ENCODE measurements at regions not wholly inside any gene's neighbourhood (a gene's known extent, or its start where the extent isn't known, plus 50 kb on each side); places are given as distances from the start of the nearest gene placed in this dataset.

- Histone ChIP-seq H3K4me1 (ENCODE audit: control insufficient read depth in 1 of 2, insufficient read depth in 2 of 2, low read length in 2 of 2) (no peaks in the 10 kb centered on the region), H3K27ac (ENCODE audit: low read depth in 1 of 2, low read length in 2 of 2) (no peak overlapping the region), H3K27me3 (ENCODE audit: control insufficient read depth in 1 of 2, insufficient read depth in 2 of 2, low read length in 1 of 2) (no peaks in the 10 kb centered on the region), H3K4me3 (ENCODE audit: low read length in 2 of 2) (no peak overlapping the region), H3K36me3 (ENCODE audit: control insufficient read depth in 1 of 2, insufficient read depth in 2 of 2, low read length in 1 of 2) (no peaks in the 10 kb centered on the region), H3K9me3 (ENCODE audit: control insufficient read depth, low read length) (no peaks in the 10 kb centered on the region)
- ATAC-seq (ENCODE audit: low FRiP score) (no peak), DNase-seq (no peak)
- intact Hi-C loops (cut with DNase I), result no loop called here
Measured at GRCh38 chr12:115255257-115255656, 571.3 kb upstream of the TBX3 start.

DNA sequence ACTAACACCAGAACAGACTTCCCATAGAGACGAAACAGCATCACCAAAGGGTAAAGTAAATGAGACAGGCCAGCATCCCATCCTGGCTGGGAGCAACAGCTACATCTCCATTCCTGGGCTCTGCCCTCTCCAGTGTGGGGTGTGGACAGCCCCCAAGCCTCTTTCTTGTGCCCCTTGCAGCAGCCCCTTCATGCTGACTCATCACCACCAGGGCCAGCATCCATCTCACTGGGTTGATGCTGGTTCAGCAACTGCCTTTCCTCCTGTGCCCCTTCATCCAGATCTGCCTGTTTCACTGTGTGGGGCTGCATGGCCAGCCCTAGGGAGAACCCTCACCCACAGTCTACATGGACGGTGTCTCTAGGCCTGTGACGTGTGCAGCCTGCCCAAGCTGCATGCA is 569.1 kb upstream of the TBX3 start:
- whole genome bisulfite sequencing, 2 donors, result 95 to 98% methylated on average over 3 of the region's 3 CpGs

GRCh38 chr12:115251727-115252126 is 567.8 kb upstream of the TBX3 start:
- Histone ChIP-seq H3K27ac (ENCODE audit: low read depth in 1 of 2, low read length in 2 of 2) (no peak overlapping the region), H3K36me3 (ENCODE audit: control insufficient read depth in 1 of 2, insufficient read depth in 2 of 2, low read length in 1 of 2) (no peaks in the 10 kb centered on the region), H3K4me3 (ENCODE audit: low read length in 2 of 2) (no peak overlapping the region), H3K4me1 (ENCODE audit: control insufficient read depth in 1 of 2, insufficient read depth in 2 of 2, low read length in 2 of 2) (no peaks in the 10 kb centered on the region), H3K9me3 (ENCODE audit: control insufficient read depth, low read length) (no peaks in the 10 kb centered on the region), H3K27me3 (ENCODE audit: control insufficient read depth in 1 of 2, insufficient read depth in 2 of 2, low read length in 1 of 2) (no peaks in the 10 kb centered on the region)
- WGBS, 2 donors, result 86 to 90% methylated on average over 6 of the region's 6 CpGs
- intact Hi-C loops (cut with DNase I), result no loop called here
- ATAC-seq (ENCODE audit: low FRiP score) (no peak), DNase-seq (no peak)

More for the DNA sequence above, 569.1 kb upstream of the TBX3 start:
- H3K27ac ChIP-seq (ENCODE audit: low read depth in 1 of 2, low read length in 2 of 2), result no peak overlapping the region
- no peaks in the 10 kb centered on the region for H3K4me1 ChIP-seq (ENCODE audit: control insufficient read depth in 1 of 2, insufficient read depth in 2 of 2, low read length in 2 of 2)
- intact Hi-C loops (cut with DNase I), result no loop called here
- ATAC-seq (ENCODE audit: low FRiP score) (no peak), DNase-seq (no peak)
- no peaks in the 10 kb centered on the region for H3K36me3 ChIP-seq (ENCODE audit: control insufficient read depth in 1 of 2, insufficient read depth in 2 of 2, low read length in 1 of 2)
- H3K9me3 ChIP-seq (ENCODE audit: control insufficient read depth, low read length), result no peaks in the 10 kb centered on the region
- no peak overlapping the region for H3K4me3 ChIP-seq (ENCODE audit: low read length in 2 of 2)
- H3K27me3 ChIP-seq (ENCODE audit: control insufficient read depth in 1 of 2, insufficient read depth in 2 of 2, low read length in 1 of 2), result no peaks in the 10 kb centered on the region

- Histone ChIP-seq H3K4me3 (ENCODE audit: low read length in 2 of 2) (no peak overlapping the region), H3K9me3 (ENCODE audit: control insufficient read depth, low read length) (no peaks in the 10 kb centered on the region), H3K36me3 (ENCODE audit: control insufficient read depth in 1 of 2, insufficient read depth in 2 of 2, low read length in 1 of 2) (no peaks in the 10 kb centered on the region), H3K27me3 (ENCODE audit: control insufficient read depth in 1 of 2, insufficient read depth in 2 of 2, low read length in 1 of 2) (no peaks in the 10 kb centered on the region), H3K4me1 (ENCODE audit: control insufficient read depth in 1 of 2, insufficient read depth in 2 of 2, low read length in 2 of 2) (no peaks in the 10 kb centered on the region), H3K27ac (ENCODE audit: low read depth in 1 of 2, low read length in 2 of 2) (no peak overlapping the region)
- WGBS, 2 donors, result 87 to 90% methylated on average over 3 of the region's 3 CpGs
- ATAC-seq (ENCODE audit: low FRiP score), result no peak
- no peak for DNase-seq
- intact Hi-C loops (cut with DNase I), result no loop called here
Measured at GRCh38 chr12:115249671-115250278, 565.8 kb upstream of the TBX3 start.

DNA sequence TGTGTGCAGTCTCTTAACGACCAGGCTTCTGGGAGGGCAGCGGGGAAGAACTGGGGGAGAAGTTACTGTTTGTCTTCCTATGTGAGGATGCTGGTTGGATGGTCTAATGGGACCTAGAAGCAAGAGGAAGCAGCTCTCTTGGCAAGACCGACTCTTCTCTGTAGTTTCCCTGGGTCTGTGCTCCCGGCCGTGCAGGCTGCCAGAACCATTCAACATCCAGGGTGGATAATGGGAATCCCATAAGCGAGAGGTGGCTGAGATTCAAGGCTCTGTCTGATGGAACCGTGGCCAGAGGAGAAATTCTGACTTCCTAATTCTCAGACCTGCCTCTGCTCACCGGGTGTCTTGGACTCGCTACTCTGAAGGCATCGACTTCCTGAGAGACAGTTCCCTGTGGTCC is 561.0 kb upstream of the TBX3 start:
- no peak overlapping the region for H3K27ac ChIP-seq (ENCODE audit: low read depth in 1 of 2, low read length in 2 of 2)
- peaks cover 2% of the 10 kb centered on the region for H3K9me3 ChIP-seq (ENCODE audit: control insufficient read depth, low read length)
- no peak for ATAC-seq (ENCODE audit: low FRiP score)
- WGBS, 2 donors, result 86 to 90% methylated on average over 10 of the region's 10 CpGs
- H3K36me3 ChIP-seq (ENCODE audit: control insufficient read depth in 1 of 2, insufficient read depth in 2 of 2, low read length in 1 of 2), result no peaks in the 10 kb centered on the region
- H3K4me3 ChIP-seq (ENCODE audit: low read length in 2 of 2), result no peak overlapping the region
- intact Hi-C loops (cut with DNase I), result no loop called here
- no peaks in the 10 kb centered on the region for H3K4me1 ChIP-seq (ENCODE audit: control insufficient read depth in 1 of 2, insufficient read depth in 2 of 2, low read length in 2 of 2)
- no peaks in the 10 kb centered on the region for H3K27me3 ChIP-seq (ENCODE audit: control insufficient read depth in 1 of 2, insufficient read depth in 2 of 2, low read length in 1 of 2)
- DNase-seq, result no peak

DNA sequence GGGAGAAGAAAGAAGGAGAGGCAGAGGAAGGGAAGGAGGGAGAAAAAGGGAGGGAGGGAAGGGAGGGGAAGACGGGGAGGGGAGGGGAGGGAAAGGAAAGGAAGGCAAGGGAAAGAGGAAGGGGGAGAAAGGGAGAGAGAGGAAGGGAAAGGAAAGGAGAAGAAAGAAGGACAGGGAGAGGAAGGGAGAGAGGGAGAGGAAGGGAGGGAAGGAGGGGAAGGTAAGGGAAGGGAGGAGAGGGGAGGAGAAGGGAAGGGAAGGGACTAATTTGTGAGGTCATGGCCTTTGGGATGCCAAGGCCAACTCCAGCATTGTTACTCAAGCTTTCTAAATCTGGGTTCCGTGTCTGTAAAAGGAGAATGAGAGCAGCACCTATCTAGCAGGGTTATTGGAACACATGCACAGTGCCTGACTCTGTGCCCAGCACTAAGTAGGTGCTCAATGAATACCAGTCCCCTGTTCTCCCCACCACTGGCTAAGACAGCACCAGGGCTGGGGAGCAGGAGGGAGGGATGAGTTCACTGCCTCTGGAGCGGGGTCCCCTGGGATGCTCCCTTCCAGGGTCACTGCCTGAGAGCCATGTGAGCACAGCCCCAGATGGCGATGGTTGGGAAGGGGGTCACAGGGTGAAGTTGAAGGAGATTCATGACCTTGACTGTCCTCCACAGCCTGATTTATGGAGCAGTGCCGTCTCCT is 560.1 kb upstream of the TBX3 start:
- Histone ChIP-seq H3K9me3 (ENCODE audit: control insufficient read depth, low read length) (peaks cover 2% of the 10 kb centered on the region), H3K27me3 (ENCODE audit: control insufficient read depth in 1 of 2, insufficient read depth in 2 of 2, low read length in 1 of 2) (no peaks in the 10 kb centered on the region), H3K4me3 (ENCODE audit: low read length in 2 of 2) (no peak overlapping the region), H3K27ac (ENCODE audit: low read depth in 1 of 2, low read length in 2 of 2) (no peak overlapping the region), H3K4me1 (ENCODE audit: control insufficient read depth in 1 of 2, insufficient read depth in 2 of 2, low read length in 2 of 2) (no peaks in the 10 kb centered on the region), H3K36me3 (ENCODE audit: control insufficient read depth in 1 of 2, insufficient read depth in 2 of 2, low read length in 1 of 2) (no peaks in the 10 kb centered on the region)
- DNase-seq (no peak), ATAC-seq (ENCODE audit: low FRiP score) (no peak)
- intact Hi-C loops (cut with DNase I), result no loop called here
- 95 to 97% methylated on average over 5 of the region's 5 CpGs for WGBS, 2 donors

- no peak for DNase-seq
- WGBS, 2 donors, result 74 to 83% methylated on average over 1 of the region's 1 CpG
- intact Hi-C loops (cut with DNase I), result no loop called here
Measured at GRCh38 chr12:115240251-115240650, 556.3 kb upstream of the TBX3 start.

DNA sequence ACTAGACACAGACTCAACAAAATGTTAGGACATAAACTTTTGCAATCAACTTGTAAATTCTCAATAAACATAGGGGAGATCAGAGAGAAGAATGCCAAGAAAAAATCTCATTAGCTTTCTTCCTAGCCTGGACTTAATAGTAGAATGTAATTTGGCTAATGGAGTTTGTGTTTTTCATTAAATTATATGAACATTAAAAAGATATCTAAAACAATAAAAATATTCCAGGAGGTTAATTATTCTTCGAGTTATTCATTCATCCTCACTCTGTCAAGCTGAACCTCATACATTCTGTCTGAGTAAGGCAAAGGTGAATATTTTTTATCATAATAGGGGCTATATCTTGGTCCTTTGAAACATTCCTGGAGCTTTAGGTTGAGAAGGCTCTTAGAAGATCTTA is 551.9 kb upstream of the TBX3 start:
- DNase-seq (no peak), ATAC-seq (ENCODE audit: low FRiP score) (no peak)
- intact Hi-C loops (cut with DNase I), result no loop called here
- H3K4me3 ChIP-seq (ENCODE audit: low read length in 2 of 2), result no peak overlapping the region
- H3K27ac ChIP-seq (ENCODE audit: low read depth in 1 of 2, low read length in 2 of 2), result no peak overlapping the region
- H3K27me3 ChIP-seq (ENCODE audit: control insufficient read depth in 1 of 2, insufficient read depth in 2 of 2, low read length in 1 of 2), result peaks cover 0 to 3% of the 10 kb centered on the region in 2 donors
- H3K9me3 ChIP-seq (ENCODE audit: control insufficient read depth, low read length), result no peaks in the 10 kb centered on the region
- no peaks in the 10 kb centered on the region for H3K36me3 ChIP-seq (ENCODE audit: control insufficient read depth in 1 of 2, insufficient read depth in 2 of 2, low read length in 1 of 2)
- 63 to 80% methylated on average over 1 of the region's 1 CpG for WGBS, 2 donors
- no peaks in the 10 kb centered on the region for H3K4me1 ChIP-seq (ENCODE audit: control insufficient read depth in 1 of 2, insufficient read depth in 2 of 2, low read length in 2 of 2)

More at GRCh38 chr12:115240251-115240650, 556.3 kb upstream of the TBX3 start:
- no peaks in the 10 kb centered on the region for H3K36me3 ChIP-seq (ENCODE audit: control insufficient read depth in 1 of 2, insufficient read depth in 2 of 2, low read length in 1 of 2)
- H3K27me3 ChIP-seq (ENCODE audit: control insufficient read depth in 1 of 2, insufficient read depth in 2 of 2, low read length in 1 of 2), result no peaks in the 10 kb centered on the region
- no peaks in the 10 kb centered on the region for H3K4me1 ChIP-seq (ENCODE audit: control insufficient read depth in 1 of 2, insufficient read depth in 2 of 2, low read length in 2 of 2)
- H3K4me3 ChIP-seq (ENCODE audit: low read length in 2 of 2), result no peak overlapping the region
- no peak for ATAC-seq (ENCODE audit: low FRiP score)
- H3K9me3 ChIP-seq (ENCODE audit: control insufficient read depth, low read length), result peaks cover 2% of the 10 kb centered on the region
- no peak overlapping the region for H3K27ac ChIP-seq (ENCODE audit: low read depth in 1 of 2, low read length in 2 of 2)

DNA sequence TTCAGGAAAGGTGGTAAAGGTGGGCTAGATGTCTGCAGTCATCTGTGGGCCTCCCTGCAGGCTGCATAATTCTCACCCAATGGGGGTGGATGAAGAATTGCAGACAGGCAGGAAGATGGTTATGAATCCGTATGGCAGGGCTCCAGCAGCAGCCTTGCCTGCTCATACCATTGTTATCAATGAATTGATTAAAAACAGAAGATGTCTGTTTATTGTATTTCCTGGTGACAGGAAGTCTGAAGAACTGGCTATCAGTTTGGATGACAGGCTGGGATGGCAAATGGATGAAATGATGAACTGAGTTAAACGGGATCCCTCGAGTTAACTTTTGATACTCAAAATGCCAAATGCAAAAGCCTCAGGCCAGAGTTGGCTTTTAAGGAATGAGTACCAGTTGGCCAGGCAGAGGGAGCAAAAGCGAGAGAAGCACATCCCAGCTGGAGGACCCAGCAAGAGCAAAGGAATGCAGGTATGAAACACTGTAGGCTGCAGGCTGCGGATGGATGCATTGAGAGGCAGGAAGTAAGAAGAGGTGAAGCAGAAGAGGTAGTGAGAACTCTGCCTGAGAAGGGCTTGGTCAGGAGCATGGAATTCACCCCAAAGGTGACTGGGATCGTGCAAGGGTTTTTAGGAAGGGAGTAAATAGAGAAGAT is 550.0 kb upstream of the TBX3 start:
- H3K36me3 ChIP-seq (ENCODE audit: control insufficient read depth in 1 of 2, insufficient read depth in 2 of 2, low read length in 1 of 2), result no peaks in the 10 kb centered on the region
- H3K4me3 ChIP-seq (ENCODE audit: low read length in 2 of 2), result no peak overlapping the region
- intact Hi-C loops (cut with DNase I), result no loop called here
- WGBS, 2 donors, result 62 to 66% methylated on average over 6 of the region's 6 CpGs
- no peaks in the 10 kb centered on the region for H3K4me1 ChIP-seq (ENCODE audit: control insufficient read depth in 1 of 2, insufficient read depth in 2 of 2, low read length in 2 of 2)
- DNase-seq (no peak), ATAC-seq (ENCODE audit: low FRiP score) (no peak)
- no peak overlapping the region for H3K27ac ChIP-seq (ENCODE audit: low read depth in 1 of 2, low read length in 2 of 2)
- H3K27me3 ChIP-seq (ENCODE audit: control insufficient read depth in 1 of 2, insufficient read depth in 2 of 2, low read length in 1 of 2), result peaks cover 0 to 3% of the 10 kb centered on the region in 2 donors
- H3K9me3 ChIP-seq (ENCODE audit: control insufficient read depth, low read length), result no peaks in the 10 kb centered on the region

All from aorta (tissue), 5 donors.